GM23248 (cell line): ENCODE measurements at regions not wholly inside any gene's neighbourhood (a gene's known extent, or its start where the extent isn't known, plus 50 kb on each side); places are given as distances from the start of the nearest gene placed in this dataset.

Experiments
- DNase-seq: peaks from one replicate; pipeline ENCODE4 v3.0.0-alpha.2; 2015
- H2AFZ ChIP-seq: fragments of 200-600 bp; sonication (generic); 2 replicates; pipeline ENCODE4 v1.6.1; 2016; ENCODE audit warnings: antibody characterized with exemption
- H3F3A ChIP-seq: fragments of 200-600 bp; sonication (generic); 2 replicates; pipeline ENCODE4 v1.6.1; 2016; ENCODE audit warnings: mild to moderate bottlenecking, antibody characterized with exemption, mixed run types; ENCODE audit not compliant: insufficient read depth
- H3K27ac ChIP-seq: fragments of 200-600 bp; sonication (generic); 2 replicates; pipeline ENCODE4 v1.5.1; 2016; ENCODE audit warnings: mild to moderate bottlenecking
- H3K27me3 ChIP-seq: fragments of 200-600 bp; sonication (generic); replicated peaks from 2 replicates; pipeline ENCODE4 v1.6.1; 2016; ENCODE audit warnings: mild to moderate bottlenecking; ENCODE audit not compliant: insufficient read depth
- H3K36me3 ChIP-seq: fragments of 200-600 bp; sonication (generic); 2 replicates; pipeline ENCODE4 v1.6.1; 2016; ENCODE audit warnings: low read depth, mild to moderate bottlenecking
- H3K4me1 ChIP-seq: fragments of 200-600 bp; sonication (generic); 2 replicates; pipeline ENCODE4 v1.6.1; 2016; ENCODE audit warnings: mild to moderate bottlenecking; ENCODE audit not compliant: insufficient read depth
- H3K4me2 ChIP-seq: fragments of 200-600 bp; sonication (generic); one replicate; pipeline ENCODE4 v1.6.1; 2016; ENCODE audit warnings: mild to moderate bottlenecking; ENCODE audit not compliant: unreplicated experiment
- H3K4me3 ChIP-seq: fragments of 200-600 bp; sonication (generic); 2 replicates; pipeline ENCODE4 v1.5.1; 2016; ENCODE audit warnings: mild to moderate bottlenecking
- H3K79me2 ChIP-seq: fragments of 200-600 bp; sonication (generic); 2 replicates; pipeline ENCODE4 v1.6.1; 2016; ENCODE audit warnings: mild to moderate bottlenecking; ENCODE audit not compliant: insufficient read depth
- H3K9ac ChIP-seq: fragments of 200-600 bp; sonication (generic); 2 replicates; pipeline ENCODE4 v1.6.1; 2016; ENCODE audit warnings: mild to moderate bottlenecking
- H3K9me2 ChIP-seq: fragments of 200-600 bp; sonication (generic); 2 replicates; pipeline ENCODE4 v1.6.1; 2016; ENCODE audit warnings: mixed run types, mild to moderate bottlenecking, moderate library complexity; ENCODE audit not compliant: insufficient read depth
- H3K9me3 ChIP-seq: fragments of 200-600 bp; sonication (generic); one replicate; pipeline ENCODE4 v1.6.1; 2017; ENCODE audit warnings: low read depth
- H4K20me1 ChIP-seq: fragments of 200-600 bp; sonication (generic); 2 replicates; pipeline ENCODE4 v1.6.0; 2016; ENCODE audit not compliant: insufficient read depth
- EZH2 ChIP-seq: fragments of 200-600 bp; sonication (generic); IDR thresholded peaks from 2 replicates; pipeline ENCODE4 v1.6.1; 2018; ENCODE audit warnings: antibody characterized with exemption, mild to moderate bottlenecking; ENCODE audit not compliant: insufficient read depth, poor library complexity, severe bottlenecking
- EZH2phosphoT487 ChIP-seq: fragments of 200-600 bp; sonication (generic); IDR thresholded peaks from 2 replicates; pipeline ENCODE4 v1.6.1; 2018; ENCODE audit warnings: antibody characterized with exemption, moderate library complexity, mild to moderate bottlenecking, low read depth; ENCODE audit not compliant: insufficient read depth
- WGBS, 2 experiments: methylation state at CpG; one replicate each; pipeline ENCODE4 v1.1.6; 2015 to 2017; ENCODE audit warnings: low lambda C conversion rate in 2 of 2, low coverage in 1 of 2; ENCODE audit errors: missing lambda C conversion rate in 2 of 2; 5-methylcytosine and 5-hydroxymethylcytosine counted together
- in situ Hi-C: fragments of 300-500 bp; cut with MboI; formaldehyde crosslinking; loops from 2 replicates; pipeline ENCODE4 v1.15.0; 2020

DNA sequence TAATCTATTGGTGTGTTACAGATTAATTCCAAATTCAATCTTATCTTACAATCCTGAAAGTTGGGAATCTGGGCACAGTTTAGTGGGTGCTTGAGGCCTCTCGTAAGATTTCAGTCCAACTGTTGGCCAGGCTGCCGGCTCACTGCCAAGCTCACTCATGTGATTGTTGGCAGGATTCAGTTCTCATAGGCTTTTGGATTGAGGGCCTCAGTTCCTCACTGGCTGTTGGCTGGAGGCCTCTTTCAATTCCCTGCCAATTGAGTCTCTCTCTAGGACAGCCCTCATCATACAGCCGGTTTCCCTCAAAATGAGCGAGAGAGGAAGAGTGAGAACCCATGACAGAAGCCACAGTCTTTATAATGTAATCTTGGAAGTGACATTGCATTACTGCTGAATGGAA, 123.5 kb upstream of the FBXO33 start:
- 30 to 34% methylated on average over 4 of the region's 4 CpGs for WGBS, 2 experiments
- no peak overlapping the region for H3K4me3 ChIP-seq

DNA sequence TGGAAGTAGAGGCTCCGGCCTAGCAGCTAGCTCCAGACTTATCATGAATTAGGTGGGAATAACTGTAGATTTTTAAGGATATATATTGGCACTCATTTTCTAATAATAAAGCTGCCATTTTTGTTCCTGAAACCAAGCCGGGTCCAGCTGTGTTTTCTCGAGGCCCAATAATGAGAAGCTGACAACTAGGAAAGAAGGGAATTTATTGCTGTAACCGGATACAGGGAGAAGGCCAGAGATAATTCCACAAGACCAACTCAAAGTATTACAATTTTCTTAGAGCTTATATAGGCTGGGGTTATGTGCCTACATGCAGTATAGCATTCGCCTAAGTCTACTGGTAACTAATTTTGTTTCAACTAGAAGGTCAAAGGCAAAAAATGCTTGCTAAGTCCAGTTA, 122.3 kb upstream of the FBXO33 start:
- H3K36me3 ChIP-seq: no peaks in the 10 kb centered on the region
- no peak overlapping the region for H3K9ac ChIP-seq
- H3K27ac ChIP-seq: no peak overlapping the region
- H3F3A ChIP-seq: no peaks in the 10 kb centered on the region
- no peak overlapping the region for H3K4me2 ChIP-seq
- in situ Hi-C loops: no loop called here
- no peaks in the 10 kb centered on the region for H3K79me2 ChIP-seq
- peaks cover 6% of the 10 kb centered on the region for H3K9me3 ChIP-seq
- no peaks in the 10 kb centered on the region for H3K9me2 ChIP-seq
- DNase-seq: no peak
- H4K20me1 ChIP-seq: no peaks in the 10 kb centered on the region
- no peak overlapping the region for H3K4me3 ChIP-seq
- no peaks in the 10 kb centered on the region for H3K4me1 ChIP-seq
- H2AFZ ChIP-seq: no peak overlapping the region
- 17 to 20% methylated on average over 5 of the region's 5 CpGs for WGBS, 2 experiments
- TF ChIP-seq EZH2phosphoT487 (no peak), EZH2 (no peak)
- H3K27me3 ChIP-seq: no peaks in the 10 kb centered on the region

More for the DNA sequence above, 123.5 kb upstream of the FBXO33 start:
- Histone ChIP-seq H3K4me2 (no peak overlapping the region), H2AFZ (no peak overlapping the region), H3K4me1 (no peaks in the 10 kb centered on the region), H3K9me2 (no peaks in the 10 kb centered on the region), H3K27ac (no peak overlapping the region), H3K79me2 (no peaks in the 10 kb centered on the region), H3K9ac (no peak overlapping the region), H3K9me3 (peaks cover 6% of the 10 kb centered on the region), H3F3A (no peaks in the 10 kb centered on the region), H4K20me1 (no peaks in the 10 kb centered on the region), H3K27me3 (no peaks in the 10 kb centered on the region), H3K36me3 (no peaks in the 10 kb centered on the region)
- TF ChIP-seq EZH2 (no peak), EZH2phosphoT487 (no peak)
- in situ Hi-C loops: no loop called here
- no peak for DNase-seq

DNA sequence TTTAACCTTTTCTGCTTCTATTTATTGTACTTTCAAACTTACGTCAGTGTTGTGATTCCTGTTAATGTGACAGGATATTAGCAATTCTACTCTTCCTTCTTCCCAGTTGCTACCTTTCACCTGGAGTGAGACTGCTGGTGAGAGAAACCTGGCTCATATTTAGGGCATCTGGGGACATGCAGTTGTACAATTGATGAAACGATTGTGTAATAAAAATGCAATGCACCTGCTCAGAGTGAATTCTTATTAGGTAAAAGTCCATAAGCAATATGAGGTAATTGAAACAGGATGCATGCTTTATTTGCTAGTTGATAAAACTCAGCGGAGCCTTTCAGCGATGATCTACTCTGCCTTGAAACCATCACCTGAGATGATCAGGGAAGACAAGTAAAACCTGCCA, 116.1 kb upstream of the FBXO33 start:
- Histone ChIP-seq H3K4me1 (no peaks in the 10 kb centered on the region), H3K9ac (no peak overlapping the region), H3K9me3 (no peaks in the 10 kb centered on the region), H3K4me3 (no peak overlapping the region), H4K20me1 (no peaks in the 10 kb centered on the region), H3F3A (no peaks in the 10 kb centered on the region), H2AFZ (no peak overlapping the region), H3K9me2 (no peaks in the 10 kb centered on the region), H3K4me2 (no peak overlapping the region), H3K36me3 (no peaks in the 10 kb centered on the region), H3K27ac (no peak overlapping the region), H3K27me3 (no peaks in the 10 kb centered on the region), H3K79me2 (no peaks in the 10 kb centered on the region)
- DNase-seq: no peak
- TF ChIP-seq EZH2 (no peak), EZH2phosphoT487 (no peak)
- 23 to 32% methylated on average over 4 of the region's 4 CpGs for WGBS, 2 experiments
- in situ Hi-C loops: no loop called here

DNA sequence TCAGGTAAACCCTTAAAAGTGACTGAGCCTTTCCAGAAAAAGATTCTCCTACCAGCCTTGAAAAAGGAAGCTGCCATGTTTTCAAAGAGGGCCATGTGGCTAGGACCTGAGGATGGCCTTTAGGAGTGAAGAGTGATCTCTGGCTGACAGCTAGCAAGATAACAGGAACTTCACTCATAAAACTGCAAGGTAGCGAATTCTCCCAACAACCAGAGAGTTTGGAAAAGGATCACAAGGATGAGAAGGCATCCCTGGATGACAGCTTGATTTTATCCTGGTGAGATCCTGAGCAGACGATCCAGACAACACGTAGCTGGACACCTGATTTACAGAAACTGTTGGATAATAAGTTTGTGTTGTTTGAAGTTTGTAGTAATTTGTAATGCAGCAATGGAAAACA, 115.6 kb upstream of the FBXO33 start:
- Histone ChIP-seq H3K79me2 (no peaks in the 10 kb centered on the region), H3K4me1 (no peaks in the 10 kb centered on the region), H3K4me2 (no peak overlapping the region), H2AFZ (no peak overlapping the region), H3K4me3 (no peak overlapping the region), H3K9me2 (no peaks in the 10 kb centered on the region), H3K27ac (no peak overlapping the region), H3K9ac (no peak overlapping the region), H4K20me1 (no peaks in the 10 kb centered on the region), H3K27me3 (no peaks in the 10 kb centered on the region), H3K9me3 (no peaks in the 10 kb centered on the region), H3F3A (no peaks in the 10 kb centered on the region), H3K36me3 (no peaks in the 10 kb centered on the region)
- TF ChIP-seq EZH2 (no peak), EZH2phosphoT487 (no peak)
- DNase-seq: no peak
- WGBS, 2 experiments: 2 to 6% methylated on average over 3 of the region's 3 CpGs
- in situ Hi-C loops: no loop called here

GRCh38 chr14:39505812-39506211, 73.6 kb upstream of the FBXO33 start:
- H3K9me3 ChIP-seq: no peaks in the 10 kb centered on the region
- H4K20me1 ChIP-seq: no peaks in the 10 kb centered on the region
- TF ChIP-seq EZH2phosphoT487: no peak
- TF ChIP-seq EZH2: no peak
- in situ Hi-C loops: no loop called here
- WGBS, 2 experiments: 0% methylated on average over 1 of the region's 1 CpG
- DNase-seq: no peak
- no peak overlapping the region for H3K27ac ChIP-seq
- H2AFZ ChIP-seq: no peak overlapping the region
- H3K4me1 ChIP-seq: no peaks in the 10 kb centered on the region
- no peaks in the 10 kb centered on the region for H3K79me2 ChIP-seq
- H3K36me3 ChIP-seq: no peaks in the 10 kb centered on the region
- H3F3A ChIP-seq: no peaks in the 10 kb centered on the region
- H3K9ac ChIP-seq: no peak overlapping the region
- H3K9me2 ChIP-seq: no peaks in the 10 kb centered on the region
- no peaks in the 10 kb centered on the region for H3K27me3 ChIP-seq
- H3K4me2 ChIP-seq: no peak overlapping the region
- no peak overlapping the region for H3K4me3 ChIP-seq
